Psoas muscle (tissue), 7 donors: ENCODE measurements at regions not wholly inside any gene's neighbourhood (a gene's known extent, or its start where the extent isn't known, plus 50 kb on each side); places are given as distances from the start of the nearest gene placed in this dataset.

ENCODE experiments used
- ATAC-seq, 4 donors: fragments of 200-7000 bp; cut with Tn5 transposase; one replicate each; pipeline ENCODE4 v1.9.1; 2020; ENCODE audit warnings: moderate library complexity in 3 of 4, mild to moderate bottlenecking in 2 of 4
- DNase-seq, 2 donors: peaks; one replicate each; pipeline ENCODE4 v3.0.0-alpha.2; 2020
- H3K27ac ChIP-seq: fragments of 200-600 bp; one replicate; pipeline ENCODE4 v1.8.0; 2022
- H3K27me3 ChIP-seq, 3 donors: fragments of 200-600 bp in 1 of 3; one replicate each; pipeline versions ENCODE4 v1.6.1 to v1.8.0; 2013 to 2022; ENCODE audit warnings: low read length in 2 of 3, mild to moderate bottlenecking in 2 of 3, moderate library complexity in 1 of 3; ENCODE audit not compliant: insufficient read depth in 3 of 3
- H3K36me3 ChIP-seq, 2 donors: fragments of 200-600 bp in 1 of 2; one replicate each; pipeline versions ENCODE4 v1.6.1 to v1.8.0; 2013 to 2022; ENCODE audit warnings: low read depth in 1 of 2, mild to moderate bottlenecking in 1 of 2, moderate library complexity in 1 of 2; ENCODE audit not compliant: insufficient read depth in 1 of 2
- H3K4me1 ChIP-seq: fragments of 200-600 bp; one replicate; pipeline ENCODE4 v1.8.0; 2022
- H3K4me3 ChIP-seq: fragments of 200-600 bp; one replicate; pipeline ENCODE4 v1.8.0; 2022; ENCODE audit warnings: mild to moderate bottlenecking
- H3K9me3 ChIP-seq: fragments of 200-600 bp; one replicate; pipeline ENCODE4 v1.8.0; 2022
- WGBS, 3 donors: extraction: QIAGEN DNeasy Blood & Tissue Kit; methylation state at CpG; one replicate each; pipeline versions ENCODE4 v1.1.6 to v1.1.7; 2013; 5-methylcytosine and 5-hydroxymethylcytosine counted together
- intact Hi-C, 2 donors: fragments of 100-400 bp; cut with DNase I; formaldehyde crosslinking; loops; one replicate each; pipeline versions ENCODE4 v1.11.0 to v1.14.2; 2022
- TF ChIP-seq, protein P1 (sequence below): fragments of 200-600 bp; IDR thresholded peaks from one replicate; pipeline ENCODE4 v1.8.0; 2022; ENCODE audit warnings: antibody characterized with exemption
- donor health status: healthy with polysubstance abuse.
- donor health status: DM: no; HTN: no; CAD: no; lungs with moderate emphysema.
- donor health status: Bipolar disorder and iron deficiency.
- donor health status: healthy.
- donor health status: DM: yes; HTN: yes; CAD: no.
- donor health status: DM: no; HTN: no; CAD: no.
- donor health status: DM: yes; HTN: yes; CAD: no.

DNA sequence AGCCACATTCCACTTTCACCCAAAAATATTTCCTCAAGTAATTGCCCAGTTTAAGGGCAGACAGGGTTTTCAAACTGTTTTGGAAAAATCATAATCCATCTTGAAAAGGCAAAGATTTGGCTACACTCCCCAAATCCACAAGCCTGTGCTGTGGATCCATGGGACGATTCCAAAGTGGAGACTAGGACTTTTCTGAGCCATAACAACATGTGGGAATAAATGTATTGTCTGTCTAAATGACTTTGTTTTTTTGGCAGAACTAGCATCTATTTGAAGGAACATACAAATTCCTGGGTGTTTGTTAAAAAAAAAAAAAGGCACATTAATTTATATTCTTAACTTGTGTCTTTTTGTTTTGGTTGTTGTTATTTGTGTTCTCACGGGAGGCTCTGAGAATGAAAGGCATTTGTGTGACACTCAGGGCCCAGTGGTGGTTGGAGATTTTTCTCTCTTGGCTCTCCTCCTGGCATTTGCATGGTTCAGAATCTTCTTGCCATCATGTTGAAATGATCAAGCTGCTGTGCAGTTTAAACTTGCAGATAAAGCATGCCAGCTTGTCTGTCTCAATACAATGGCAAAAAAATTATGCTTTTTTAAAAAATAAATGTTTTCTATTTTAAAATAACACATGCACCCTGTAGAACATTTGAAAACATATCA lies 277.4 kb downstream of the EN1 start:
- no peak for DNase-seq
- intact Hi-C loops = no loop called here
- H3K4me3 ChIP-seq = no peak overlapping the region
- no peak for ATAC-seq
- H3K27ac ChIP-seq = no peak overlapping the region
- TF ChIP-seq, protein P1, sequence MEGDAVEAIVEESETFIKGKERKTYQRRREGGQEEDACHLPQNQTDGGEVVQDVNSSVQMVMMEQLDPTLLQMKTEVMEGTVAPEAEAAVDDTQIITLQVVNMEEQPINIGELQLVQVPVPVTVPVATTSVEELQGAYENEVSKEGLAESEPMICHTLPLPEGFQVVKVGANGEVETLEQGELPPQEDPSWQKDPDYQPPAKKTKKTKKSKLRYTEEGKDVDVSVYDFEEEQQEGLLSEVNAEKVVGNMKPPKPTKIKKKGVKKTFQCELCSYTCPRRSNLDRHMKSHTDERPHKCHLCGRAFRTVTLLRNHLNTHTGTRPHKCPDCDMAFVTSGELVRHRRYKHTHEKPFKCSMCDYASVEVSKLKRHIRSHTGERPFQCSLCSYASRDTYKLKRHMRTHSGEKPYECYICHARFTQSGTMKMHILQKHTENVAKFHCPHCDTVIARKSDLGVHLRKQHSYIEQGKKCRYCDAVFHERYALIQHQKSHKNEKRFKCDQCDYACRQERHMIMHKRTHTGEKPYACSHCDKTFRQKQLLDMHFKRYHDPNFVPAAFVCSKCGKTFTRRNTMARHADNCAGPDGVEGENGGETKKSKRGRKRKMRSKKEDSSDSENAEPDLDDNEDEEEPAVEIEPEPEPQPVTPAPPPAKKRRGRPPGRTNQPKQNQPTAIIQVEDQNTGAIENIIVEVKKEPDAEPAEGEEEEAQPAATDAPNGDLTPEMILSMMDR = no peak
- H3K27me3 ChIP-seq = no peaks in the 10 kb centered on the region
- H3K4me1 ChIP-seq = no peaks in the 10 kb centered on the region
- H3K9me3 ChIP-seq = no peaks in the 10 kb centered on the region
- 19 to 29% (median 21%) methylated on average over 2 of the region's 2 CpGs for WGBS, 3 donors
- H3K36me3 ChIP-seq = no peaks in the 10 kb centered on the region

DNA sequence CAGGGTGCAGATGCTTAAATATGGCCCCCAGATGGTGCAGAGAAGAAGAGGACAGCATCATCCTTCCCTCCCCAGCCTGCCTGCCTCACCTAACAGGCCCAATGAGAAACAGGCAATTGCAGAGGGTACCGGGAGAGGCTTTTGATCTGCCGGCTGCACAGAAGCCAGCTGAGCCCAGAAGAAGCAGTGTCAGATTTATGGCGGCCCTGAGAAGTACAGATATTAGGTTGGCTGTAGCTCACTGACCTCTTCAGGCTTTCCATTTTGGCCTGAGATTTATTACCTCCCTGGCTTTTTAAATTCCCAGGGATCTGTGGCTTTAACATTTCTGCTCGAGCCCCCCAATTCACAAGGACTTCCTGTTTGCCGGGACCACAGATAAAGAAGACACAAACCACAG lies 278.7 kb downstream of the EN1 start:
- no peak for DNase-seq
- no peak overlapping the region for H3K27ac ChIP-seq
- H3K36me3 ChIP-seq = no peaks in the 10 kb centered on the region
- H3K27me3 ChIP-seq = no peaks in the 10 kb centered on the region
- intact Hi-C loops = no loop called here
- TF ChIP-seq, protein P1 = no peak
- WGBS, 3 donors = 27 to 44% (median 40%) methylated on average over 5 of the region's 5 CpGs
- no peak for ATAC-seq
- H3K4me3 ChIP-seq = no peak overlapping the region
- no peaks in the 10 kb centered on the region for H3K9me3 ChIP-seq
- H3K4me1 ChIP-seq = no peaks in the 10 kb centered on the region

DNA sequence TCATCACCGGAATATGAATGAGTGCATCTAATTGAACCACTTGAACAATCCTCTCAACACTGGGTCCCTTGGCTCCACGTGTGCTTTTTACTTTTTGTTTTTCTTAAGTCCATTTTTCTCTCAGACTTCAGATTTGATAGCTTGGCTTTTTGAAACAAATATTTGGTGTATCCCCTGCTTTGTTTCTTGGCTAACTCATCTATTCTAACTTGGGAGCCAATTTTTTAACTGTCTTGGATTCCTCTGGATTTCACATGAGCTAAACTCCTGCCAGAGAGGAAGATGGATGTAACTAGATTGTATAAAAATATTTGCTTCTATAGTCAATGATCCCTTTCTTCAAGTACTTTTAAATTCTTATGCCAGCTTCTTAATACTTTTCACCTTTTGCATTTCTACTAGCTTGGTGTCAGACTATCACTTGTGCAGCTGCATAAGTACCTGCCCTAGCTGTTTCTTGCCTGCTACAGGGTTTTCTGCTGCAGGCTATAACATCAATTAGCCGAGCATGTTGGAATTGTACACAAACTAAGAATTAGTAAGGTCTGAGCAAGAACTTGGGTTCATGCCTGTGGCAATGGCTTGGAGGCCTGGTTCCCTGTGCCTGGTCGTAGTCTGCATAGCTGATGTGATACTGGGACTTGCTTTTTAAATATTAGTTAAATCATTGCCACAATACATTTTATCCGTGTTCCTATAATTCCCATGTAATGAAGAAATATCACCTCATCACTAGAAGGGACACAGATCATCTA lies 281.5 kb downstream of the EN1 start:
- intact Hi-C loops = no loop called here
- 30 to 34% (median 30%) methylated on average over 5 of the region's 5 CpGs for WGBS, 3 donors
- H3K27me3 ChIP-seq = no peaks in the 10 kb centered on the region

DNA sequence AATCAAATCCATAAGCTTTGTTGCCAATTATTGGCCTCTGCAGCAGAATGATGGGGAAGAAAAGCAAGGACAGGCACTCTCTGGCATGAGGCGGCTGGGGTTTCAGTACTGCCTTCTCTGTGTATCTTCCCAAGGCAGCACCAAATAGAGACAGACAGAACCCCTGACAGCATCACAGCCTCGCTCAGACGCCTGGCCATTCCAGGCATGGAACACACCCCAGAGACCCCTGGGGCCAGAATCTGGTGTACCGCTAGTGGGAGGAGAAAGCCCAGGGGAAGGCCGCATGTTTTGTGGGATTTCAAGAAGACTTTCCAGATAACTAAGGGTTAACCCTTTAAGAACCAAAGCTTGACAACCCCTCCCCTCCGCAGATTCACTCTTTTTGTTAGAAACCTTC lies 282.1 kb downstream of the EN1 start:
- intact Hi-C loops = no loop called here
- ATAC-seq (no peak), DNase-seq (no peak)
- Histone ChIP-seq H3K9me3 (no peaks in the 10 kb centered on the region), H3K36me3 (no peaks in the 10 kb centered on the region), H3K27ac (no peak overlapping the region), H3K27me3 (no peaks in the 10 kb centered on the region), H3K4me3 (no peak overlapping the region), H3K4me1 (no peaks in the 10 kb centered on the region)
- 42 to 59% (median 56%) methylated on average over 6 of the region's 6 CpGs for WGBS, 3 donors
- TF ChIP-seq, protein P1 = no peak

More for the DNA sequence above, 281.5 kb downstream of the EN1 start:
- Histone ChIP-seq H3K4me3 (no peak overlapping the region), H3K36me3 (no peaks in the 10 kb centered on the region), H3K4me1 (no peaks in the 10 kb centered on the region), H3K27ac (no peak overlapping the region), H3K9me3 (no peaks in the 10 kb centered on the region)
- TF ChIP-seq, protein P1 = no peak
- no peak for DNase-seq
- no peak for ATAC-seq
